ENCODE measurements at regions not wholly inside any gene's neighbourhood (a gene's known extent, or its start where the extent isn't known, plus 50 kb on each side); places are given as distances from the start of the nearest gene placed in this dataset.

- DNase-seq, result no peak
These were observed 155.2 kb downstream of the TRIM29 start for GRCh38 chr11:119982517-119983239.

GRCh38 chr11:119980431-119980830 lies 157.5 kb downstream of the TRIM29 start:
- no peak for DNase-seq

GRCh38 chr11:119979701-119980100 lies 158.2 kb downstream of the TRIM29 start:
- no peak for DNase-seq

DNA sequence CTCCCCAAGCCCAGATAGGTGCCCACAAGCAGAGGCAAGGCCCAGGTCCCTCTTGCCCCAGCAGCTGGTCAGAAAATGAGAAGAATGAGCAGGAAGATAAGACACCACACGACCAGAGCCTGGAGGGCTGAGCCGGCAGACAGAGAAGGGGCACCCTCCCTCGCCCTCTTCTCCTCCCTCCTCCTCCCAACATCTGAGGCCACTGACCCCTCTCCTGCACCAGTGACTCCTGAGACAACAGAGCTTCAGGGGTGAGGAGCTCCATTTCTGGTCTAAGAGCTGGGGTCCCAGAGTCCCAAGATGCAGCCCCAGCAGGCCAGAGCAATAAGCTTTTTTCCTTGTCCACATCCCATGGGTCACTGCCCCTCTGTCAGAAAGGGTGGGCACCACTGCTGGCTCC lies 159.2 kb downstream of the TRIM29 start:
- DNase-seq, result no peak

- no peak for DNase-seq
These were observed 160.0 kb downstream of the TRIM29 start for GRCh38 chr11:119977881-119978280.

- DNase-seq, result no peak
These were observed 160.4 kb downstream of the TRIM29 start for GRCh38 chr11:119977561-119977860.

GRCh38 chr11:119976805-119977560 lies 160.9 kb downstream of the TRIM29 start:
- no peak for DNase-seq

DNA sequence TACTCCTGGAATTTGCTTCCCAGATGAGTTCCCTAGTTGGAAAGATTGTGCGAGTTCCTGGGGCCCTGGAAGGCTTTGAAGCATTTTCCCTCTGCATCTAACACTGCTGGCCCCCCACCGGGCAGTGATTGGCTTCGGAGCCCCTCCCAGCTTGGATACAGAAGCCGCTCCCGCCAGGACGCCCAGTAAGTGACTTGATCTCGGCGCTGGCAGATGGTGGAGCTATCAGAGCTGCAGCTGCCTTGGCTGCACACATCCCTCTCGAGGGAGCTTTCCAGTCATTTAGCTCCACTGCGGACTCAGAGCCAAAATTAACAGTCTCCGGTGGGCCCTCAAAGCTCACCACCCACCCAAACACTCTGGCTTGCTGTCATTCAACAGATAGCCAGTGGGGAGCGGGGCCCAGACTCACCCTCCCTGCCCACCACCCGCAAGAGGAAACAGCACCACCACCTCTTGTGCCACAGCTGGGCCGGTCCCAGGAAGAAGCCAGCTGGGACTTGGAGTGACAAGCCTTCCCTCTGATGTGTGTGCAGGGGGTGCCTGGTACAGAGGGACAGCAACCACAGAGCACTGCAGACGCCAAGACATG lies 162.3 kb downstream of the TRIM29 start:
- DNase-seq, result peak in 1 of 2 experiments; percentile 11

GRCh38 chr11:119974467-119974866 lies 163.4 kb downstream of the TRIM29 start:
- no peak for DNase-seq

DNA sequence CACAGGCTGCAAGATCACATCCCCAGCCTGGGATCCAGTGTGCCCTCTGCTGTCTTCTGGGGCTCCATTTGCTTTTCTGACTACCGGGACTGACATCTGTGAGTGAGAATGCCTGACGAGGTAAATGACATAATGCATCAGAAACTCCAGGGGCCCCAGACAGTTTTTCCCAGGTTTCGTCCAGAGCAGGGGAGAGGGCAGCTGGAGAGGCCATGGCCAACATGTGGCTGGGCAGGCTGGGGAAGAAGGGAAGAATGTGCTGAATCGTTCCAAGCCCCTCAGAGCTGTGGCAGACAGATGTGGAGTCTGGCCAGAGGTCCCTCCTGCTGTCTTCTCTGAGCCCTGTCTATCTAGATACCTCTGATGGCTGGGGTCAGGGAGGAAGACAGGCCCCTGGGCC lies 163.9 kb downstream of the TRIM29 start:
- no peak for DNase-seq

DNA sequence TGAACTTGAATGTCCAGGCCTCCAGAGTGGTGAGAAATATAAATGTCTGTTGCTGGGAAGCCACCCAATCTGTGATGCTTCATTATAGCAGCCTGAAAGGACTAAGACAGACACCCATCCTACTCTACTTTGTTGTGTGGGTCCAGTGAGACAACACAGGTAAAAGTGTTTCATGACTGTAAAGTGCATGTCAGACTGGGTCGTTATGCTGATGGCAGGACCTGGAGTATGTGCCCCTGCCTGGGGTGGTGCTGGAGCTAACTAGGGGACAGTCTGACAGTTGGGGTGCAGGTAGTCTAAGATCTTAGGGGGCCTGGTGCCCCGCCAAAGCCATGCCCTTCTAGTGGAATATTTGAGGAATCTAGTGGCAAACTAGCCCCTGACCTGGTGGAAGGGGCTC lies 165.6 kb downstream of the TRIM29 start:
- no peak for DNase-seq

- no peak for DNase-seq
These were observed 167.2 kb downstream of the TRIM29 start for GRCh38 chr11:119970555-119971304.

GRCh38 chr11:119964136-119965025 lies 173.5 kb downstream of the TRIM29 start:
- no peak for DNase-seq

GRCh38 chr11:119957951-119958350 lies 180.0 kb downstream of the TRIM29 start:
- DNase-seq, result no peak

DNA sequence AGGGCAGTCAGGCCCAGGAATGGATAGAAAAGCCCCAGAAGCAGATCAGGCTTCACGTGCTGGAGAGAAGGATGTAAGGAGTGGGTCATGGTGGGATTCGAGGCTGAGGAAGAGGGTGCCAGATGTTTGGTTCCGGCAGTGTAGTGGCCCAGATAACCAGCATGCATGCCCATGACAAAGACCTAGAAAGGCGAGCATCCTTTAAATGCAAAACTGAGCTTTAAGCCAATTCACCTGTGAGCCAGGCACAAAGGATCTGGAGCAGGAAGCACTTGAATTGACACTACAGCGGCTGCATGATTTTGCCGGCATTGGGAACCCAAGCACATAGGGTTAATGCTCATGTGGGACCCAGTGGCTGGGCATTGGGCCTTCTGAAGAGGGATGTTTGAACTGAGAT lies 185.5 kb downstream of the TRIM29 start:
- no peak for DNase-seq

- DNase-seq, result no peak
These were observed 194.6 kb downstream of the TRIM29 start for GRCh38 chr11:119943298-119943655.

DNA sequence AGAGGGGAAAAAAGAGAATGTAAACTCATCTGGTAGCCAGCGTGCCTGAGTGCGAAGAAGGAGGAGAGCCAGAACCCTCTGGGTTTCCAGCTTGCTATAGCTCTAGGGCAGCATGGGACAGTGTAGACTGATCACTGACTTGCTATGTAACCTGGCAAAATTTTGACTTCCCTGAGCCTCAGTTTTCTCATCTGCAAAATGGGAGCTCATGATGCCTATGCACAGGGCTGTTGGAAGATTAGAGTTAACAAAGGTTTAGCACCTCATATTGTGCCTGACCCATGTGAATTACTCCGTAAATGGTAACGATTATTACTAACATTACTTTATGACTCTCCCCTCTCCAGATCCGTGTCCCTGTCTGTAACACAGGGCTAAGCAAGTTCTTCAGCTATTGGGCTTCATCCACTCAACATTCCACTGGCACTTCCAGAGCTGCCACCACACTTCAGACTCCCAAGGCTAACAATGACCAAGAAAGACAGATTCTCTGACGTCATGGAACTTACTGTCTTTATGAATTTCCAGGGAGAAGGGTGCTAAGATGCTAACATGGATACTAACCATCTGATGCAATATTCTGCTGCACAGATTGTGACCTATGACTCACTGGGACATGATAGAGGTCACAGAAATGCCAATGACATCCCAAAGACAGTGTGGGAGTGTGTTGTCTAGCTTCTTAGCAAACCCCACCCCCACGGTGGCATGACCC lies 195.2 kb downstream of the TRIM29 start:
- DNase-seq, result no peak

GRCh38 chr11:119941636-119942411 lies 196.1 kb downstream of the TRIM29 start:
- DNase-seq, result no peak

DNA sequence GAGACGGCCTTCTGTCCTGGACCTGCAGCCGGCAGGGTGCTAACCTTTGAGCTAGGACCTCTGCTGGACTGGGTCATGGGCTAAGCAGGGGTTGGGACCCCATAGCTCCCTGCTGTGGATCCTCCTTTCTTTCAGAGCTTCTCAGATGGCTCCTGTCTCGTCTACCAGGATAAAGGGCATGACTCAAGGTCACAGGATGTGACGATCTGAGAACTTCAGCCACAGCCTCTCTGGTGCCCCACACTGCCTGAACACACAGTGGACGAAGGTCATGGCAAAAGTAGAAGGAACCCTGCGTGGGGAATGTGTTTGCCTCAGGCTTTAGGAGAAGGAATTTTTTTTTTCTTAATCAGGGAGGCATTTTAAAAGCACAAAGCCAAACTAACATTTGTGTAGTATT lies 196.7 kb downstream of the TRIM29 start:
- no peak for DNase-seq

- no peak for DNase-seq
These were observed 197.4 kb downstream of the TRIM29 start for GRCh38 chr11:119940401-119940976.

GRCh38 chr11:119937412-119937811 lies 200.5 kb downstream of the TRIM29 start:
- no peak for DNase-seq

Measured in SHP77 (cell line).